ENCODE measurements at regions not wholly inside any gene's neighbourhood (a gene's known extent, or its start where the extent isn't known, plus 50 kb on each side); places are given as distances from the start of the nearest gene placed in this dataset.

GRCh38 chrX:142742581-142742980, 283.1 kb upstream of the SPANXN4 start:
- TF ChIP-seq CTCF (conservative IDR thresholded peaks at IDR 0.05; ENCODE audit: low read depth, low read length) = no peak

GRCh38 chrX:142733327-142733726, 292.4 kb upstream of the SPANXN4 start:
- H3K4me3 ChIP-seq (ENCODE audit: low read length) = no peak overlapping the region
- no peak for DNase-seq (ENCODE audit: low read depth)
- no peak for TF ChIP-seq CTCF (conservative IDR thresholded peaks at IDR 0.05; ENCODE audit: low read depth, low read length)

More at GRCh38 chrX:142742581-142742980, 283.1 kb upstream of the SPANXN4 start:
- H3K4me3 ChIP-seq (ENCODE audit: low read length) = no peak overlapping the region
- no peak for DNase-seq (ENCODE audit: low read depth)

- no peak for TF ChIP-seq CTCF (conservative IDR thresholded peaks at IDR 0.05; ENCODE audit: low read depth, low read length)
- no peak for DNase-seq (ENCODE audit: low read depth)
Measured at GRCh38 chrX:142711796-142712290, 313.9 kb upstream of the SPANXN4 start.

DNA sequence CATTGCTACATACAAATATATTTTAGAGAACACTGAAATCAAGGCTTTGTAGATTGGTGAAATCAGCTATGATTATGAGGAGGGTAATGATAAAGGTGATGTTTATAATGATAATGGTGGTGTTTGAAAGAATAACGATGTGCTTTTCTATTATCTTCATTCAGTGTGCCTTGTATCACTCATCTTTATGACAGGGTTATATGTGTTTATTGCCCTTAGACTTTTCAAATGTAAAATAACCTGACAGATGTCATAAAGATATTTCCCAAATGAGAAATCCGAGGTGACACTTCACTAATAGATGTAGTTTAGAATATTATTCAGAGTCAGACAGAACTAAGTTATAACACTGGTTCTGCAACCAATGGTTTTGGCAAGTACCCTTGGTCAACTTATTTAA, 323.0 kb upstream of the SPANXN4 start:
- no peak overlapping the region for H3K4me3 ChIP-seq (ENCODE audit: low read length)
- no peak for TF ChIP-seq CTCF (conservative IDR thresholded peaks at IDR 0.05; ENCODE audit: low read depth, low read length)
- no peak for DNase-seq (ENCODE audit: low read depth)

More at GRCh38 chrX:142711796-142712290, 313.9 kb upstream of the SPANXN4 start:
- H3K4me3 ChIP-seq (ENCODE audit: low read length) = no peak overlapping the region

DNA sequence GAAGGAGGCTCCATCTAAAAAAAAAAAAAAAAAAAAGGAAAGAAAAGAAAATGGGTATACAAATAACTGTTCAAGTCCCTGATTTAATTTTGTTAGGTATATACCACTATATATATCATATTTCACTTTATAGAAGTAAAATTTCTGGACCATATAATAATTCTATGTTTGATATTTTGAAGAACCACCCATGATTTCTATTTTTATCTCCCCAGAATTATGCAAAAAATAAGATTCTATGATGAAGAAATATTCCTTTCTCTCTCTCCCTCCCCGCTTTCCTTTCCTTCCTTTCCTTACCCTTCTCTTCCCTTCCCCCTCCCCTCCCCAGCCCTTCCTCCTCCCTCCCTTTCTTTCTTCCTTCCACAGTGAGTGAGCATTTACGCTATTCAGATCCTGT, 337.5 kb upstream of the SPANXN4 start:
- TF ChIP-seq CTCF (conservative IDR thresholded peaks at IDR 0.05; ENCODE audit: low read depth, low read length) = no peak
- DNase-seq (ENCODE audit: low read depth) = no peak
- no peak overlapping the region for H3K4me3 ChIP-seq (ENCODE audit: low read length)

DNA sequence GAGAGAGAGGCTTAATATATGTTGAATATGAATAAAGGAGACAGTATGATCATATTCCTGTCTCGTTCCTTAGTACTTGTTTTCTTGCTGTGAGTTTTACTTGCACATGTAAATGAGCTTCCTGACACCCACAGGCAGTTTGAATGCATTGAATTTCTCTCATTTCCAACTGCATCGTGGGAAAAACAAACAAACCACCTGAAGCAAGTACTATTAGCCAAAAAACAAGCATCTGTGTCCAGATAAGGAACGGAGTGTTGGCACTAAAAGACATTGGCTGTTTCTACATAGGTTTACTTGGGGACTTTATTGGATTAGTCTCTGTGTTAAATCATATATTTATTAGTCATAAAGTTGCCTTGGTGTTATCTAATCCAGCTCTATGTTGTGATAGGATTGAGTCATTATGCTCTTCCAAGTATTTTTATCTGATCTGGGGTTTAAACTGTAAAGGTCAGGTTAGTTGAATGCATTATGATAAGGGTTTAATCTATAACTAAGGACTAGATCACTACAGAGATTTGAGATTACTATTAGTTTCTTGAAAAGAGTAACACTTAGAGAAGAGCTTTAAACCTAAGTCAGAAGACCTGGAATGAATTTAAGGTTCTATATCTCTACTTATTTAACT, 339.0 kb upstream of the SPANXN4 start:
- no peak for TF ChIP-seq CTCF (conservative IDR thresholded peaks at IDR 0.05; ENCODE audit: low read depth, low read length)
- no peak overlapping the region for H3K4me3 ChIP-seq (ENCODE audit: low read length)

DNA sequence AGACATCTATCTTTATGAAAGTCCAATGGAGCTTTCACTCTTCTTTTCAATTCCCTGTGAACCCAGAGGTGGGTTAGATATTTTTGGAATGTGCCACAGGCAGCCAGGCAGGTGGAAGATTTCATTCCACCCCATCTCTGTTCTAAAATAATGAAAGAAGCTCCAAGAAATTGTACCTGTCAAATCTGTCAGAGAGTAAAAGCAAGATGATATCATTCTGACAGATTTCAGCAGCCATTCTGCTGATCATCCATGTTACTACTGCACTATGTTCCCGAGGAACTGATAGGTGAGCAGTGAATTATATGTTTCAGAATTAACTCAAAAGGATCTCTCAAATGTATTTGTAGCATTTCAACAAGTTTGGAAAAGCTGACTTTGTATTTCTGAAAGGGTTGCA, 339.5 kb upstream of the SPANXN4 start:
- H3K4me3 ChIP-seq (ENCODE audit: low read length) = no peak overlapping the region
- no peak for DNase-seq (ENCODE audit: low read depth)
- TF ChIP-seq CTCF (conservative IDR thresholded peaks at IDR 0.05; ENCODE audit: low read depth, low read length) = no peak

More for the DNA sequence above, 339.0 kb upstream of the SPANXN4 start:
- no peak for DNase-seq (ENCODE audit: low read depth)

All from retinal pigment epithelial cell (primary cell).